Hepatocyte (in vitro differentiated cells): ENCODE measurements at regions not wholly inside any gene's neighbourhood (a gene's known extent, or its start where the extent isn't known, plus 50 kb on each side); places are given as distances from the start of the nearest gene placed in this dataset.

Source experiments
- DNase-seq: peaks from one replicate; pipeline ENCODE4 v3.0.0-alpha.2; 2016; ENCODE audit warnings: low spot score
- H2AFZ ChIP-seq: fragments of 200-600 bp; sonication (generic); 2 replicates; pipeline ENCODE4 v1.6.0; 2016; ENCODE audit warnings: antibody characterized with exemption, mild to moderate bottlenecking
- H3K27ac ChIP-seq: fragments of 200-600 bp; sonication (generic); 2 replicates; pipeline ENCODE4 v1.5.1; 2016; ENCODE audit warnings: mild to moderate bottlenecking
- H3K27me3 ChIP-seq: fragments of 200-600 bp; sonication (generic); 2 replicates; pipeline ENCODE4 v1.6.1; 2016
- H3K36me3 ChIP-seq: fragments of 200-600 bp; sonication (generic); replicated peaks from 2 replicates; pipeline ENCODE4 v1.5.1; 2016; ENCODE audit warnings: low read depth; ENCODE audit not compliant: insufficient read depth
- H3K4me1 ChIP-seq: fragments of 200-600 bp; sonication (generic); 2 replicates; pipeline ENCODE4 v1.5.1; 2016; ENCODE audit warnings: mild to moderate bottlenecking, moderate library complexity; ENCODE audit not compliant: insufficient read depth
- H3K4me2 ChIP-seq: fragments of 200-600 bp; sonication (generic); 2 replicates; pipeline ENCODE4 v1.6.0; 2016
- H3K4me3 ChIP-seq: fragments of 200-600 bp; sonication (generic); 2 replicates; pipeline ENCODE4 v1.5.1; 2016; ENCODE audit warnings: mild to moderate bottlenecking
- H3K79me2 ChIP-seq: fragments of 200-600 bp; sonication (generic); 2 replicates; pipeline ENCODE4 v1.6.0; 2017; ENCODE audit warnings: mild to moderate bottlenecking
- H3K9me2 ChIP-seq: fragments of 200-600 bp; sonication (generic); replicated peaks from 2 replicates; pipeline ENCODE4 v1.6.0; 2017; ENCODE audit warnings: mild to moderate bottlenecking; ENCODE audit not compliant: insufficient read depth
- H3K9me3 ChIP-seq: fragments of 200-600 bp; sonication (generic); 2 replicates; pipeline ENCODE4 v1.5.1; 2016; ENCODE audit warnings: low read depth, mild to moderate bottlenecking
- H4K20me1 ChIP-seq: fragments of 200-600 bp; sonication (generic); 2 replicates; pipeline ENCODE4 v1.6.0; 2016; ENCODE audit warnings: mild to moderate bottlenecking; ENCODE audit not compliant: insufficient read depth, poor library complexity, severe bottlenecking
- CTCF ChIP-seq: fragments of 200-600 bp; sonication (generic); IDR thresholded peaks from 2 replicates; pipeline ENCODE4 v1.5.1; 2016; ENCODE audit warnings: antibody characterized with exemption, mild to moderate bottlenecking; ENCODE audit not compliant: poor library complexity
- EZH2 ChIP-seq: fragments of 200-600 bp; sonication (generic); IDR thresholded peaks from 2 replicates; pipeline ENCODE4 v1.6.1; 2016; ENCODE audit warnings: antibody characterized with exemption, mild to moderate bottlenecking, borderline replicate concordance
- EZH2phosphoT487 ChIP-seq: fragments of 200-600 bp; sonication (generic); IDR thresholded peaks from one replicate; pipeline ENCODE4 v1.6.1; 2018; ENCODE audit warnings: antibody characterized with exemption, mild to moderate bottlenecking, low read depth, moderate library complexity; ENCODE audit not compliant: unreplicated experiment, severe bottlenecking
- WGBS: methylation state at CpG from one replicate; pipeline ENCODE4 v1.1.6; 2016; ENCODE audit warnings: low lambda C conversion rate; ENCODE audit errors: missing lambda C conversion rate; 5-methylcytosine and 5-hydroxymethylcytosine counted together

DNA sequence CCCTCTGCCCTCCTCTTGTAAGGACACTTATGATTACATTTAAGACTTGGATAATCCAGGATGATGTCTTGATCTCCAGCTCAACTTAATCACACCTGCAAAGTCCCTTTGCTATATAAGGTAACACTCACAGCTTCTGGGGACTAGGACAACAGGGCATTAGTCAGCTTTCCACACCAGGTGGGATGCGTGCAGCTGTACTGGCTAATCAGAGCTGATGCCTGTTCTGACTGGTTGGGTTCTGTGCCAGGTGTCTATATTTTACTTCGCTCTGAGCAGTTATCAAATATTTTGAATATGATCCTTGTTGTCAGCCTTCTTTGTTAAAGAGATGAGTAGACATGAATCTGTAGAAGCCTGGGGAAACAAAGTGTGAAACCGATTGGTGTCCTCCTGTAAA lies 115.5 kb upstream of the ATP8B1 start:
- Histone ChIP-seq H3K4me3 (no peak overlapping the region), H3K27me3 (no peaks in the 10 kb centered on the region), H3K36me3 (no peaks in the 10 kb centered on the region), H3K9me2 (no peaks in the 10 kb centered on the region), H3K4me1 (no peaks in the 10 kb centered on the region), H3K27ac (no peak overlapping the region), H3K4me2 (no peak overlapping the region), H4K20me1 (no peaks in the 10 kb centered on the region), H3K9me3 (no peaks in the 10 kb centered on the region), H2AFZ (no peak overlapping the region), H3K79me2 (no peaks in the 10 kb centered on the region)
- no peak for DNase-seq
- WGBS: 83% methylated on average over 3 of the region's 3 CpGs
- no peak for TF ChIP-seq EZH2phosphoT487

DNA sequence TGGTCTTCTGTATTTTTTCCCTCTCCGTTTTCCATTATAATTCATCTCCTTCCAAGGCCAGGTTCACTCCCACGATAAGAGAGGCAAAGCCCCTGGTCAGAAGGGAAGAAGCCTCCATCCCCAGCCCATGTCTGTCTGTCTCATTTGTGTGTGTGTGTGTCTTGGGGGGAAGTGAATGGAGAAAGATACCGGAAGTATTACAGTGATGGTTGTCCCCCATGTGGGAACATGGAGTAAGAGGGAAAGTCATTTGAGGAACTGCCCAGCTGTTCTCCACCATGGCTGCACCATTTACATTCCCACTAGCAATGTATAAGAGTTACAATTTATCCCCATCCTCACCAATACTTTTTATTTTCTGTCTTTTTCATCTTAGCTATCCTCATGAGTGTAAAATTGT lies 113.6 kb upstream of the ATP8B1 start:
- H3K9me2 ChIP-seq: no peaks in the 10 kb centered on the region
- H3K27ac ChIP-seq: no peak overlapping the region
- H4K20me1 ChIP-seq: no peaks in the 10 kb centered on the region
- 99% methylated on average over 3 of the region's 3 CpGs for WGBS
- DNase-seq: no peak
- no peaks in the 10 kb centered on the region for H3K36me3 ChIP-seq
- no peaks in the 10 kb centered on the region for H3K9me3 ChIP-seq
- H2AFZ ChIP-seq: no peak overlapping the region
- no peaks in the 10 kb centered on the region for H3K4me1 ChIP-seq
- H3K27me3 ChIP-seq: no peaks in the 10 kb centered on the region
- no peak for TF ChIP-seq CTCF
- no peak for TF ChIP-seq EZH2
- no peak for TF ChIP-seq EZH2phosphoT487
- H3K4me3 ChIP-seq: no peak overlapping the region
- no peak overlapping the region for H3K4me2 ChIP-seq
- H3K79me2 ChIP-seq: no peaks in the 10 kb centered on the region

- H3K27ac ChIP-seq: peak overlapping the region; percentile 47
Observed at GRCh38 chr18:57915865-57916582, 112.9 kb upstream of the ATP8B1 start.

More at GRCh38 chr18:57915865-57916582, 112.9 kb upstream of the ATP8B1 start:
- 59% methylated on average over 5 of the region's 5 CpGs for WGBS
- Histone ChIP-seq H4K20me1 (no peaks in the 10 kb centered on the region), H2AFZ (no peak overlapping the region), H3K36me3 (no peaks in the 10 kb centered on the region), H3K4me1 (no peaks in the 10 kb centered on the region), H3K27me3 (no peaks in the 10 kb centered on the region), H3K9me3 (no peaks in the 10 kb centered on the region), H3K4me2 (no peak overlapping the region), H3K9me2 (no peaks in the 10 kb centered on the region), H3K4me3 (no peak overlapping the region), H3K79me2 (no peaks in the 10 kb centered on the region)
- no peak for DNase-seq
- no peak for TF ChIP-seq EZH2
- TF ChIP-seq CTCF: no peak
- TF ChIP-seq EZH2phosphoT487: no peak
